GM06990 (cell line): ENCODE measurements at regions not wholly inside any gene's neighbourhood (a gene's known extent, or its start where the extent isn't known, plus 50 kb on each side); places are given as distances from the start of the nearest gene placed in this dataset.

ENCODE experiments used
- DNase-seq: peaks from one replicate; pipeline ENCODE4 v3.0.0-alpha.2; 2011; ENCODE audit not compliant: insufficient read length; ENCODE audit errors: extremely low read depth
- H3K27me3 ChIP-seq: replicated peaks from 2 replicates; pipeline ENCODE4 v1.6.0; 2011; ENCODE audit warnings: low read length; ENCODE audit not compliant: control insufficient read depth, insufficient read depth
- H3K36me3 ChIP-seq: 2 replicates; pipeline ENCODE4 v1.5.1; 2011; ENCODE audit warnings: low read length; ENCODE audit not compliant: control insufficient read depth, insufficient read depth
- H3K4me3 ChIP-seq: replicated peaks from 2 replicates; pipeline ENCODE4 v1.5.1; 2011; ENCODE audit warnings: low read depth, mild to moderate bottlenecking, control low read depth, low read length
- CTCF ChIP-seq: IDR thresholded peaks from 2 replicates; pipeline ENCODE4 v1.5.1; 2011; ENCODE audit warnings: low read length, control low read depth, mild to moderate bottlenecking, inconsistent platforms; ENCODE audit not compliant: insufficient read depth, poor library complexity, severe bottlenecking

DNA sequence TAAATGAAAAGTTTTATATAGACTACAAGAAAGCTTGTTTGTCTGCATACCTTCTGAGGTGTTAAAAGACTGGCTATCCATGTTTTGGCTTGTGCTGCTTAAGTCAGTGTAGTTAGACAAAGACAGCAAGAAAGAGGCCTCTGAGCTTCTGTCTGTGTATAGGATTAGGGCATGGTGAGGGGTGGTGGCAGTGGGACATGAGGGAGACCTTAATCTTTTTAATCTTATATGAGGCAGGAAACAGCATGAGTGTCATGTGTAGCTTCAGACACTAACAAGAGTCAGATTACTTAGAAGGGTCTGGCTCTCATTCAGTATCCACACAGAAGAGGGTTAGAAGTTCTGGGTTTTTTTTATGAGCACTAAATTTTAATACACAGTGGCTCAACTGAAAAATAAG, 213.3 kb downstream of the GABRG1 start:
- Histone ChIP-seq H3K36me3 (no peaks in the 10 kb centered on the region), H3K4me3 (no peak overlapping the region), H3K27me3 (no peaks in the 10 kb centered on the region)
- DNase-seq = no peak
- no peak for TF ChIP-seq CTCF

GRCh38 chr4:45897946-45898585, 225.8 kb downstream of the GABRG1 start:
- no peak for TF ChIP-seq CTCF
- DNase-seq = no peak
- Histone ChIP-seq H3K4me3 (no peak overlapping the region), H3K36me3 (no peaks in the 10 kb centered on the region), H3K27me3 (no peaks in the 10 kb centered on the region)

- no peaks in the 10 kb centered on the region for H3K27me3 ChIP-seq
- H3K4me3 ChIP-seq = no peak overlapping the region
- no peak for DNase-seq
- no peaks in the 10 kb centered on the region for H3K36me3 ChIP-seq
- no peak for TF ChIP-seq CTCF
Measured at GRCh38 chr4:45883421-45883820, 240.4 kb downstream of the GABRG1 start.

DNA sequence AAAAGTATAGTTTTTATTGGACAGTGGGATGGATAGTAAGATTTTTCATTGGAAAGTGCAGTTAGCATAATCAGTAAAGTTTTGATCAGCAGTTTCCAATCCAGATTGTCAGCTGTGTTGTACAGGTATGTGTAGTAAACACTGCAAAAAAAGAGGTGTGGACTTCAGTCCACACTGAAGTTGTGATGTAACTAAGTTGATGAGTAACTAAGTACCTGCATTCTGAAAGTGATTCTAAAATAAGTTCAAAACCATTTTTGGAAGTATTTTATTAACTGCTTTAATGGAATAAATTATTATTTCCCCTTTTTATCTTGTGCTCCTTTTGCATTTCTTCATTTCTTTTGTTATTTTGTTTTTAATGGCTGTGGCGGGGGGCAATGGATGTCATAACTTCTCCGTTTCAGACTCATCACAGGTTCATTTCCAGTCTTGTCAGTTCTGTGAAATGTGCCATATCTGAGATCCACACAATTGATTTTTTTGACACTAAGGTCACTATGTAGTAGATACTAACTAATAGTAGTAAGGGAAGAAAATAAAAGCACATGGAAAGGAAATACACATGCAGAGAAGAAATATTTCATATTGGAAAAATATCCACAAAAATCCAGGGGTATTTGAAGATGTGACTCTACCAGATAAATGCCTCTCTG, 247.5 kb downstream of the GABRG1 start:
- H3K4me3 ChIP-seq = no peak overlapping the region
- no peak for TF ChIP-seq CTCF
- H3K27me3 ChIP-seq = no peaks in the 10 kb centered on the region
- no peak for DNase-seq
- H3K36me3 ChIP-seq = no peaks in the 10 kb centered on the region

GRCh38 chr4:45869184-45869583, 254.7 kb downstream of the GABRG1 start:
- DNase-seq = no peak
- TF ChIP-seq CTCF = no peak
- Histone ChIP-seq H3K27me3 (no peaks in the 10 kb centered on the region), H3K4me3 (no peak overlapping the region), H3K36me3 (no peaks in the 10 kb centered on the region)

- no peak for TF ChIP-seq CTCF
Measured at GRCh38 chr4:45865781-45866180, 258.1 kb downstream of the GABRG1 start.

More at GRCh38 chr4:45865781-45866180, 258.1 kb downstream of the GABRG1 start:
- H3K4me3 ChIP-seq = no peak overlapping the region
- no peaks in the 10 kb centered on the region for H3K27me3 ChIP-seq
- no peaks in the 10 kb centered on the region for H3K36me3 ChIP-seq
- no peak for DNase-seq
